ENCODE measurements at regions not wholly inside any gene's neighbourhood (a gene's known extent, or its start where the extent isn't known, plus 50 kb on each side); places are given as distances from the start of the nearest gene placed in this dataset.

GRCh38 chr15:62847900-62848489, 194.6 kb upstream of the TPM1 start:
- Histone ChIP-seq H3K27me3 (ENCODE audit: control insufficient read depth, insufficient read depth, low read length) (no peaks in the 10 kb centered on the region), H3K4me2 (ENCODE audit: low read length) (no peak overlapping the region), H3K9me3 (ENCODE audit: control insufficient read depth, low read length) (no peaks in the 10 kb centered on the region), H3K79me2 (no peaks in the 10 kb centered on the region), H3K9ac (no peak overlapping the region), H3K4me1 (no peaks in the 10 kb centered on the region), H3K4me3 (ENCODE audit: low read depth, low read length) (no peak overlapping the region), H3K27ac (no peak overlapping the region), H3K36me3 (ENCODE audit: control insufficient read depth, insufficient read depth, low read length) (no peaks in the 10 kb centered on the region), H2AFZ (no peak overlapping the region)
- peak; percentile 8 for TF ChIP-seq CTCF (IDR thresholded peaks at IDR 0.05)

DNA sequence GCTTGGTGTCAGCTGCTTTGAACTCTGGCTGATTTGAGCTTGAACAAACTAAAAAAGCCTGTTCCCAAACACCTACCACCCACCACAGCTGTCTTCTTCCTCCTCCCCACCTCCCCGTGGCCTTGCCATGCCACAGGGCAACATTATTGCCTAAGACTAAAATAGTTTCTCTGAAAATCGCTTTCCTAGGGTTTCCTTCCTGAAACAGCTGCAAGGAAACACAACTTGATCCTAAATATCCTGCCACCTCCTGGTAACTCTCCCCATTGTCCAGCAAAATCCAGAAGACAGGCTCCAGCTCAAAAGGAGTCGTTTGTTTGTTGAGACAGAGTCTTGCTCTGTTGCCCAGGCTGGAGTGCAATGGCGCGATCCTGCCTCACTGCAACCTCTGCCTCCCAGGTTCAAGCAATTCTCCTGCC, 193.9 kb upstream of the TPM1 start:
- H3K9ac ChIP-seq: no peak overlapping the region
- no peak for TF ChIP-seq CTCF (IDR thresholded peaks at IDR 0.05)
- no peaks in the 10 kb centered on the region for H3K36me3 ChIP-seq (ENCODE audit: control insufficient read depth, insufficient read depth, low read length)

DNA sequence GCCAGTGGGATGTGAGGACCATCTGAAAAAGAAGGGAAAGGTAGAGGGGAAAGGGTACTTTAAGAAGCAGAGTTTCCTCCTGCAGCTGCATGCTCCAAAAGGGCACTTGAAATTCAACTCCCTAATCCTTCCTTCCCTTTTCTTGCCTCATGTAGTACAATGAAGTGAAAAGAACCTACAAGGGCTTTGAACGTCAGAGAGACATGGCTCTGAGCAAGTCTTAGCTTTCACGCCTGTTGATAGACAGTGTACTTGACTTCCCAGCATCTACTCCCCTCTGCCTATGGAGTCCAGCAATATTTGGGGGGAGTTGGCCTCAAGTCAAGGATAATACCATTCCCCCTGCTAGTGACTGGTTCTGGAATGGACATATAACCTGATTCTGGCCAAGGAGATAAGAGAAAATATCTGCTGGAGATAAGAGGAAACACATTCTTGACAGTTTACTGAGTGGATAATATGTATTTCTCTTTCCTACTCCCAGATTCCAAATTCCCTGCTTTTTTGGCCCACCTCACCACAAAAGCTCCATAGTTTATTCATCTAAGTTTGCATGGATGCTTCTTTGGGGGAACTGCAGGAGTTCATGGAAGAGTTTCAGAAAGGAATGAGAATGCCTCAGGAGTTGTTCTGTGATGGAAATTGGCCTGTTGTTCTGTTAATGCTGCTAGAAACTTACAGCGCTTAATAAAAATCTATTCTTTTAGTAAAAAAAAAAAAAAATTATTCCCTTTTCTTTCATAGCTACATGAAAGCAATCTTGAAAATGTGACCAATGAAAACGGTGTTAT, 193.0 kb upstream of the TPM1 start:
- TF ChIP-seq CTCF (IDR thresholded peaks at IDR 0.05): no peak
- H3K36me3 ChIP-seq (ENCODE audit: control insufficient read depth, insufficient read depth, low read length): no peaks in the 10 kb centered on the region
- no peak overlapping the region for H2AFZ ChIP-seq
- H3K27me3 ChIP-seq (ENCODE audit: control insufficient read depth, insufficient read depth, low read length): no peaks in the 10 kb centered on the region
- no peak overlapping the region for H3K27ac ChIP-seq
- no peaks in the 10 kb centered on the region for H3K4me1 ChIP-seq
- no peaks in the 10 kb centered on the region for H3K9me3 ChIP-seq (ENCODE audit: control insufficient read depth, low read length)
- H3K4me3 ChIP-seq (ENCODE audit: low read depth, low read length): no peak overlapping the region
- no peaks in the 10 kb centered on the region for H3K79me2 ChIP-seq
- H3K9ac ChIP-seq: no peak overlapping the region
- no peak overlapping the region for H3K4me2 ChIP-seq (ENCODE audit: low read length)

More for the DNA sequence above, 193.9 kb upstream of the TPM1 start:
- Histone ChIP-seq H3K4me2 (ENCODE audit: low read length) (no peak overlapping the region), H3K79me2 (no peaks in the 10 kb centered on the region), H3K4me1 (no peaks in the 10 kb centered on the region), H2AFZ (no peak overlapping the region), H3K4me3 (ENCODE audit: low read depth, low read length) (no peak overlapping the region), H3K9me3 (ENCODE audit: control insufficient read depth, low read length) (no peaks in the 10 kb centered on the region), H3K27me3 (ENCODE audit: control insufficient read depth, insufficient read depth, low read length) (no peaks in the 10 kb centered on the region), H3K27ac (no peak overlapping the region)

DNA sequence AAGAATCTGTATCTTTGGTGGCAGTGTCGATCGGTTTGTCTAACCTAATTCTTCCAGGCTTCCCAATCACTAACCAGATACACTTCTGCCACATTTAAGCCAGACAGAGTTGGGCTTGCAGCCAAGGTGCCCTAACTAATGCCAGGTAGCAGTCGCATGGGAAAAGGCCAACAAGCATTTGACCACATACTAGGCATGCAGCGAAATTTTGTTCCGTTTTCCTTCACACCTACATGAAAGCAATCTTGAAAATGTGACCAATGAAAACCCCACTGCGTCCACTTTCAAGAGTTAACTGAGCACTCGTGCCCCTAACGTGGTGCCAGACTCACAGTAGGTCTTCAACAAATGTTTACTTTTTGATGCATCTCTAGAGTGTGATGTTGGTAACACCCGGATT, 192.2 kb upstream of the TPM1 start:
- no peak for TF ChIP-seq CTCF (IDR thresholded peaks at IDR 0.05)
- Histone ChIP-seq H3K27ac (no peak overlapping the region), H3K9ac (no peak overlapping the region), H3K36me3 (ENCODE audit: control insufficient read depth, insufficient read depth, low read length) (no peaks in the 10 kb centered on the region), H3K4me2 (ENCODE audit: low read length) (no peak overlapping the region), H2AFZ (no peak overlapping the region), H3K27me3 (ENCODE audit: control insufficient read depth, insufficient read depth, low read length) (no peaks in the 10 kb centered on the region), H3K9me3 (ENCODE audit: control insufficient read depth, low read length) (no peaks in the 10 kb centered on the region), H3K4me1 (no peaks in the 10 kb centered on the region), H3K79me2 (no peaks in the 10 kb centered on the region), H3K4me3 (ENCODE audit: low read depth, low read length) (no peak overlapping the region)
